SU-DHL-6 (cell line): ENCODE measurements at regions not wholly inside any gene's neighbourhood (a gene's known extent, or its start where the extent isn't known, plus 50 kb on each side); places are given as distances from the start of the nearest gene placed in this dataset.

Source experiments
- H2AFZ ChIP-seq: fragments of 200-600 bp; sonication (generic); 2 replicates; pipeline ENCODE4 v1.6.1; 2014; ENCODE audit warnings: low read depth, mild to moderate bottlenecking, moderate library complexity, mixed read lengths, antibody characterized with exemption, low read length; ENCODE audit not compliant: severe bottlenecking
- H3F3A ChIP-seq: fragments of 200-600 bp; shearing (Covaris generic); 2 replicates; pipeline ENCODE4 v1.6.0; 2016; ENCODE audit warnings: antibody characterized with exemption, mild to moderate bottlenecking; ENCODE audit not compliant: insufficient read depth
- H3K27ac ChIP-seq: fragments of 200-600 bp; sonication (generic); 2 replicates; pipeline ENCODE4 v1.5.1; 2016; ENCODE audit warnings: low read depth, mild to moderate bottlenecking, low read length, moderate library complexity, mixed read lengths
- H3K27me3 ChIP-seq: fragments of 200-600 bp; sonication (generic), shearing (Covaris generic); 2 replicates; pipeline ENCODE4 v1.6.0; 2014; ENCODE audit warnings: mild to moderate bottlenecking, low read length
- H3K36me3 ChIP-seq: fragments of 200-600 bp; sonication (generic); 2 replicates; pipeline ENCODE4 v1.6.1; 2014; ENCODE audit warnings: mild to moderate bottlenecking, low read length, mixed read lengths
- H3K4me2 ChIP-seq: fragments of 300-600, 200-600 bp; shearing (Covaris generic), sonication (generic); 2 replicates; pipeline ENCODE4 v1.6.0; 2014; ENCODE audit warnings: low read length, low read depth, mild to moderate bottlenecking; ENCODE audit not compliant: poor library complexity, severe bottlenecking
- H3K4me3 ChIP-seq: fragments of 200-600 bp; sonication (generic); 2 replicates; pipeline ENCODE4 v1.5.1; 2014; ENCODE audit warnings: antibody characterized with exemption, low read length, mild to moderate bottlenecking, mixed read lengths; ENCODE audit not compliant: insufficient read depth, poor library complexity, severe bottlenecking
- H3K79me2 ChIP-seq: fragments of 200-600 bp; sonication (generic); 2 replicates; pipeline ENCODE4 v1.6.1; 2014; ENCODE audit warnings: mild to moderate bottlenecking, low read length, moderate library complexity; ENCODE audit not compliant: insufficient read depth
- H3K9ac ChIP-seq: fragments of 200-600 bp; sonication (generic); 2 replicates; pipeline ENCODE4 v1.7.0; 2014; ENCODE audit warnings: mild to moderate bottlenecking, low read length
- H3K9me2 ChIP-seq: fragments of 200-600 bp; sonication (generic); replicated peaks from 2 replicates; pipeline ENCODE4 v1.6.1; 2014; ENCODE audit warnings: low read length; ENCODE audit not compliant: insufficient read depth
- H3K9me3 ChIP-seq: fragments of 200-600 bp; sonication (generic); 2 replicates; pipeline ENCODE4 v1.6.1; 2014; ENCODE audit warnings: low read length, mixed read lengths; ENCODE audit not compliant: insufficient read depth
- H4K20me1 ChIP-seq: fragments of 200-600 bp; sonication (generic); 2 replicates; pipeline ENCODE4 v1.6.1; 2014; ENCODE audit warnings: low read depth, mild to moderate bottlenecking, antibody characterized with exemption, low read length, moderate library complexity, mixed read lengths
- EZH2phosphoT487 ChIP-seq: fragments of 200-600 bp; sonication (generic), shearing (Covaris generic); conservative IDR thresholded peaks from 2 replicates; pipeline ENCODE4 v1.6.1; 2018; ENCODE audit warnings: mild to moderate bottlenecking, antibody characterized with exemption, low read length, moderate library complexity, mixed read lengths
- TF ChIP-seq, protein P1 (sequence below): fragments of 200-600 bp; sonication (generic); IDR thresholded peaks from one replicate; pipeline ENCODE4 v1.5.1; 2017; ENCODE audit warnings: antibody characterized with exemption, mild to moderate bottlenecking, low read length, moderate library complexity; ENCODE audit not compliant: insufficient read depth, poor library complexity, severe bottlenecking

GRCh38 chr1:68963353-68963752 is 466.5 kb upstream of the DEPDC1 start:
- Histone ChIP-seq H3K79me2 (no peaks in the 10 kb centered on the region), H4K20me1 (no peaks in the 10 kb centered on the region), H3K36me3 (no peaks in the 10 kb centered on the region), H3K4me3 (no peak overlapping the region), H3K4me2 (no peak overlapping the region), H3K9me3 (no peaks in the 10 kb centered on the region), H3K9ac (no peak overlapping the region), H2AFZ (no peak overlapping the region), H3K27me3 (no peaks in the 10 kb centered on the region), H3F3A (no peaks in the 10 kb centered on the region), H3K27ac (no peak overlapping the region), H3K9me2 (no peaks in the 10 kb centered on the region)
- TF ChIP-seq, protein P1, sequence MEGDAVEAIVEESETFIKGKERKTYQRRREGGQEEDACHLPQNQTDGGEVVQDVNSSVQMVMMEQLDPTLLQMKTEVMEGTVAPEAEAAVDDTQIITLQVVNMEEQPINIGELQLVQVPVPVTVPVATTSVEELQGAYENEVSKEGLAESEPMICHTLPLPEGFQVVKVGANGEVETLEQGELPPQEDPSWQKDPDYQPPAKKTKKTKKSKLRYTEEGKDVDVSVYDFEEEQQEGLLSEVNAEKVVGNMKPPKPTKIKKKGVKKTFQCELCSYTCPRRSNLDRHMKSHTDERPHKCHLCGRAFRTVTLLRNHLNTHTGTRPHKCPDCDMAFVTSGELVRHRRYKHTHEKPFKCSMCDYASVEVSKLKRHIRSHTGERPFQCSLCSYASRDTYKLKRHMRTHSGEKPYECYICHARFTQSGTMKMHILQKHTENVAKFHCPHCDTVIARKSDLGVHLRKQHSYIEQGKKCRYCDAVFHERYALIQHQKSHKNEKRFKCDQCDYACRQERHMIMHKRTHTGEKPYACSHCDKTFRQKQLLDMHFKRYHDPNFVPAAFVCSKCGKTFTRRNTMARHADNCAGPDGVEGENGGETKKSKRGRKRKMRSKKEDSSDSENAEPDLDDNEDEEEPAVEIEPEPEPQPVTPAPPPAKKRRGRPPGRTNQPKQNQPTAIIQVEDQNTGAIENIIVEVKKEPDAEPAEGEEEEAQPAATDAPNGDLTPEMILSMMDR = no peak
- no peak for TF ChIP-seq EZH2phosphoT487

GRCh38 chr1:68969441-68969840 is 472.6 kb upstream of the DEPDC1 start:
- no peaks in the 10 kb centered on the region for H3K36me3 ChIP-seq
- no peaks in the 10 kb centered on the region for H4K20me1 ChIP-seq
- H3K27ac ChIP-seq = no peak overlapping the region
- TF ChIP-seq EZH2phosphoT487 = no peak
- TF ChIP-seq, protein P1 = no peak
- no peak overlapping the region for H3K4me3 ChIP-seq
- no peaks in the 10 kb centered on the region for H3F3A ChIP-seq
- no peak overlapping the region for H3K9ac ChIP-seq
- H3K9me2 ChIP-seq = no peaks in the 10 kb centered on the region
- no peak overlapping the region for H3K4me2 ChIP-seq
- H3K9me3 ChIP-seq = no peaks in the 10 kb centered on the region
- H3K27me3 ChIP-seq = no peaks in the 10 kb centered on the region
- H2AFZ ChIP-seq = no peak overlapping the region
- H3K79me2 ChIP-seq = no peaks in the 10 kb centered on the region

DNA sequence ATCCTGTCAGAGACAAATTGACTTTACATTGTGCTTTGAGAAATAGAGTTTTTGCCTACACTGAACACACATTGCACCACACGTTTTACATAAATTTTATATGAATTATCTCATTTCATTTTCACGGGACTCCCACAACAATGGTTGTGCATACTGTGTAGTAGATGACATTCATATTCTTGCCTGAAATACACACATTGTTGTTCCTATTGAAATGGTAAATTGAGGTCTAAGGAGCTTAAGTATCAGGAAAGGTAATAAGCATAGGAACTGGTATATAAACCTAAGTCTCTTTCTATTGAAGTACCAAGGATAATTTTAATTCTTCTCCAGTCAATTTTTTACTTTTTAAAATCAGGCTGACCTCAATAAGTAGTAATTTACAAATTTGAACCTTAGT is 473.7 kb upstream of the DEPDC1 start:
- no peak overlapping the region for H3K9ac ChIP-seq
- no peaks in the 10 kb centered on the region for H3K27me3 ChIP-seq
- H3K4me2 ChIP-seq = no peak overlapping the region
- TF ChIP-seq, protein P1 = no peak
- no peak for TF ChIP-seq EZH2phosphoT487
- no peaks in the 10 kb centered on the region for H3K9me2 ChIP-seq
- no peaks in the 10 kb centered on the region for H3F3A ChIP-seq
- H3K27ac ChIP-seq = no peak overlapping the region
- no peak overlapping the region for H3K4me3 ChIP-seq
- H4K20me1 ChIP-seq = no peaks in the 10 kb centered on the region
- H3K79me2 ChIP-seq = no peaks in the 10 kb centered on the region
- no peak overlapping the region for H2AFZ ChIP-seq
- no peaks in the 10 kb centered on the region for H3K9me3 ChIP-seq
- no peaks in the 10 kb centered on the region for H3K36me3 ChIP-seq
